GM21528 (cell line): ENCODE measurements at regions not wholly inside any gene's neighbourhood (a gene's known extent, or its start where the extent isn't known, plus 50 kb on each side); places are given as distances from the start of the nearest gene placed in this dataset.

ENCODE experiments used
- ATAC-seq: cut with Tn5 transposase; IDR thresholded peaks from one replicate; pipeline ENCODE4 v1.9.1; 2021; ENCODE audit warnings: mild to moderate bottlenecking, moderate library complexity; ENCODE audit not compliant: unreplicated experiment, low FRiP score

- no peak for ATAC-seq
These were observed 923.0 kb upstream of the TMEM132C start for GRCh38 chr12:127343940-127344339.

DNA sequence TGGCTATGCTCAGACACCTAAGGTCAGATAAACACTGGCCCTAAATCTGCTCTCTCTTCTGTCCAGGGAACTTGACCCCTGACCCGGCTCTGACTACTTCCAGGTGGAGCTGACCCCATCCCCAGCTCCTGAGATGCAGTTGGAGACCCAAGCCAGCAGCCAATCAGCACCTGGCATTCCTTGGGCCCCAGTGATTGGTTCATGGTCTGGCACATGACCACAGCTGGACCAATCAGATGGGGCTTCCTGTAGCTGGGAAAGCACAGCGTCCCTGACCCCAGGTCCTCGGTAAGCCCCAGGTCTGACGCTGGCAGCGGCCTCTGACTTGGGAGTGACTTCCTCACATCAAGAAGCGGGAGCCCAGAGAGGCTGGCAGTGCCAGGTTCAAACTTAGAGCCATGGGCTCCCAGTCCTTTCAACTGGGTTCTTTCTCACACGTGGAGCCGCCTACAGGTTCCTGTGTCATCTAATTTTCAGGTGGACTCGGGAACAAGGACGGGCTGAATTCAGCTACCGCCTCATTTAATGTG lies 915.4 kb upstream of the TMEM132C start:
- ATAC-seq, result no peak

DNA sequence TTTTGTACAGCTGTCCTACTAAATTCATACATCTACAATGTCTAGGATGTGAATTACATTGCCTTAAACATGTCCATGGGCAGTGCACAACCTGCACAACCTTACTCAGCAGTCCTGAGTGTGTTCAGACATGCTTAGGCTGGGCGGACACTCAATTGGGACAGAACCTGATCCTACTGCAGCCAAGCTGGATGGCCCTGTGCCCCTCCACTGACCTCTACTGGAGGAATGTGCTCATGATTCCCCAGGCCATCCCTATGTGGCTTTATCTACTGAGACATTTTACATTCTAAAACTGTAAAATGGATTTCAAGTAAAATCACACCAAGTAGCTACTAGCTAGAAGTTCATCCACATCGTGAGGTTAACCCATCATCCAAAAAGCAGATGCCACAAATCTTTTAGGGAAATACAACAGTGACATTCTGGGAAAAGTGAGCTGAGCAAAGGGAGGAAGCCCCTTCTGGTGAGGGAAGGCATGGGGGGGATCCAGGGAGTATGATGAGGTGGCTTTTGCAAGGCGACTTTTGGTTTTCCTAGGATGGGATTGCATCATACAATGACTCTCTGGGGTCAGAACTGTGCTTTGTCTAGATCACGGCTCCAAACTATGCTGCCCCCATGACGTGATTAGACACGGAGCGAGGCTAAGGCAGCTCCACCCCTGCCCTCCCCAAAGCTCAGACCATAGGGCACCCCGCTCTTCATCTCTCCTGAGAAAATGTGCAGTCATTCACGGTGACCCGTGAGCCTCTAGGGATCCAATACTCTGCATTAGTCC lies 911.7 kb upstream of the TMEM132C start:
- ATAC-seq, result no peak

DNA sequence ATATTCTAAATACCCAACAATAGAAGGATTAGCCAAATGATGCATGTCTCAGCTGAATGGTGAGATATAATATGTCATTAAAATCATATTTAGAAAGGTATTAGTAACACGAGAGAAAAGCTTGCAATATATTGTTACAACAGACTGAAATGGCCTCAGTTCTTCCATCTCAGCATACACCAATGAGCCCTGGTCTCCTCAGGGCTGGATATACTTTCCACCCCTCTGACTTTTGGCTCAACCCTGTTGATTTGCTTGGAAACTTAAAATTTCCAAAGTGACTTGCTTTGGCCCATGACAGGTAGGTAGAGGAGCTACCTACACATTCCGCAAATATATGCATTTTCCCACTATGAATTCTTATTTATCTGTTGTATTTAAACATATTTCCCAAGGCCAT lies 908.1 kb upstream of the TMEM132C start:
- ATAC-seq, result no peak

DNA sequence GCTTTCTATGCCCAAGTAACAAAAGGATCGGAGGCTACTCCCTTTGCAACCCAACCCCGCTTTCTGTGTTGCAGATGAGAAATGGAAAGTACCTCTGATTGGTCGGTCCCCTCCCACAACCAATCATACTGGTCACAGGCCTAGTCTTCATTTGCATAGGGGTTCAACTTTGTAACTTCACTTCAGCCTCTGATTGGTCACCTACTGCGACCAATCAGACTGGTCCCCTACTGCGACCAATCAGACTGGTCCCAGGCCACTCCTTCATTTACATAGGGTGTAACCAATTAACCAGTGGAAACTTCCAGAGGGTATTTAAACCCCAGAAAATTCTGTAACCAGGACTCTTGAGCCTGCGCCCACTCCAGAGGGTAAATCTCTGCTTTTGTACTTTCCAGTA lies 906.4 kb upstream of the TMEM132C start:
- no peak for ATAC-seq

DNA sequence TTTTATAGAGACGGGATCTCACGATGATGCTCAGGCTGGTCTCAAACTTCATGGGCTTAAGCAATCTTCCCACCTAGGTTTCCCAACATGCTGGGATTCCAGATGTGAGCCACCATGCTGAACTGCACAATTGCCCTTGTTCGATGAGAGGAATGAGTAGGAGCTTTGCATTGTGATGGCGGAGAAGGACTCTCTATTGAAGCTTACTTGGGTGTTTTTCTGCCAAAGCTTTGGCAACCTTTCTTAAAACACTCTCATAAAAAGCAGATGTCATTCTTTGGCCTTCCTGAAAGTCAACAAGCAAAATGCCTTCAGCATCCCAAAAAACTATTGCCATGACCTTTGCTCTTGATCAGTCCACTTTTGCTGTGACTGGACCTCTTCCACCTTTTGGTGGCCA lies 904.8 kb upstream of the TMEM132C start:
- ATAC-seq, result no peak

GRCh38 chr12:127363392-127363791 lies 903.6 kb upstream of the TMEM132C start:
- no peak for ATAC-seq

DNA sequence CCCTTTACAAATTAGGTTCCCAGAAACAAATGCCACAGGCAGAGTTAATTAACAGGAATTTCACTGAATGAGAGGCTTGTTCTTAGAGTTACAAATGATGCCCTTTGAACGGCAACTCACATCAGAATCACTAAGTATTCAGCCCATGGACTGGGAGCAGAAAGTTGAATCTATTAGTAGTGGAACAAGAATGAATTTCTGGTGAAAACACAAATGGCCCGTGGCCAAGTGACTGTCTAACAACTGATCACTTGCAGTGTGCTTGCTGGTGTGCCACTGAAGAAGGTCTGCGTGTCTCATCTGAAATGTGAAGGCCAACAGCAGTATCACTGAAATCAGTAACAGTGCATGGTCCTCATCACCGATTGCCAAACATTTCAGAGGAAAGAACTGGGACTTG lies 893.4 kb upstream of the TMEM132C start:
- no peak for ATAC-seq

DNA sequence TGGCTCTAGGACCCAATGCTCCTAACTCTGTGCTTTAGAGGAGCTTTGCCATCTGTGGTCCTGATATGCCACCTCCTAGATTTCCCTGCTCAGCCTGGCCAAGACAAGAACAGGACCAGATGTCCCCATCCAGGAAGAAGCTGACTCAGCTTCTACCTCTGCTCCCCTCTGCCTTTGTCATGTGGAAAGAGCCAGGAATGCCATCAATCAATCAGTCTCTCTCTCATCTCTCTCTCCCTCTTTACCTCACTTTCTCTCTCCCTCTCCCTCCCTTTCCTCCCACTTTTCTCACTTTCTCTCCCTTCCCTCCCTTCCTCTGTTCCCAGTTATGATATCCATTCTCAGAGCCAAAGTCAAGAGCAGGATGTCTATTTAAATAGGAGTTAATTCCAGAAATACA lies 892.5 kb upstream of the TMEM132C start:
- ATAC-seq, result no peak

- peak; percentile 81 for ATAC-seq
These were observed 885.8 kb upstream of the TMEM132C start for GRCh38 chr12:127381043-127381668.

GRCh38 chr12:127381681-127382080 lies 885.3 kb upstream of the TMEM132C start:
- no peak for ATAC-seq

DNA sequence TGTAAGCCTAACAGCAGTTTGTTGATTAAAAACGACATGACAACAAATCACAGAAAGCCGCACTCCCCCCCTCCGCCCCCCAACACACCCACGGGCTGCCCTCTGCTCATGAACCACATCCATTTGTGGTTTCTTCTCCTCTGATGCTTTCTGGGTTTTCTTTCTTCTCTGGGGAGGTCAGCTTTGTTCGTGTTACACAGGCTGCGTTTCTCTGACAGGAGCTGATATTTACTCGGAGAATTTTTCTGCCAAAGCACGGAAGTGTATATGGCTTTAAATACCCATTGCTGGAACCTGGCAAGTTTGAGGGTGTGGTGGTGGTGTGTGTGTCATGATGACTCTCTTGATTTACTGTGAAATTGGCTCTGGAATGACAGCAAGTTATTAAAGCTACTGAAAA lies 883.7 kb upstream of the TMEM132C start:
- no peak for ATAC-seq

DNA sequence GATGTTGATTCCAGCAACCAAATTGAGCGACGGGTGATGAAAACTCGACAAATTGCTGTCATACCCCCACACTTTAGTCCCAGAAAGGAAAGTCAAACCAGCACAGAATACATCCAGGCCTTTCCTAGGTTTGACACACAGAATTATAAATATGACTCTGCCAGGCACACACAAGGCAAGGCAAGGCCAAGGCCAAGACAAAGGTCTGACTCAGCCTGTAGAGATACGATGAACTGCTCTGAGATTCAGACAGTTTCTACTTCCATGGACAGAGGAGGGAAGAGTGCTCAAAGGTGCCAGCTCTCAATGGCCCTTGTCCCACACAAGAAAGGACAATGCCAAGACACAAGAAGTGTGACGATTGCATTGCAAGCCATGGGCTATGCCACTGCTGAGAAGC lies 880.2 kb upstream of the TMEM132C start:
- no peak for ATAC-seq

GRCh38 chr12:127388985-127389384 lies 878.0 kb upstream of the TMEM132C start:
- no peak for ATAC-seq

DNA sequence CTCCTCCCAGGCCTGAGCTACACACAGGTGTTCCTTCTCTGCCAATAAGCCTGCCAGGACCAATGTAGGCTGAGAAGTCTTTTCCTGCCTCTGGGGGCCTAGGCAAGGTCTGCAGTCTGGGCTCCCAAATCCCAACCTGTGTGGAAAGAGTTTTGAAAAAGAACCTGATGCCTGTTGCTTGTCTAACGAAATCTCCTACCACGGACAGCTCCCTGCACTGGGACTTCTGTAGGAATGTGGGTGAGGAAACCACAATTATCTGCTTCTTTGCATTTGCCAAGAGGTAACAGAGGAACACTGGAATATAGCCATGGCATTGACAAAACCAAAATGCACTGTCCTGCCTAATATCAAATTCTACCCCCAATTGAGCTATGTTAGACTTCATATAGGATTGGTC lies 877.0 kb upstream of the TMEM132C start:
- ATAC-seq, result no peak

GRCh38 chr12:127393465-127393864 lies 873.5 kb upstream of the TMEM132C start:
- no peak for ATAC-seq

DNA sequence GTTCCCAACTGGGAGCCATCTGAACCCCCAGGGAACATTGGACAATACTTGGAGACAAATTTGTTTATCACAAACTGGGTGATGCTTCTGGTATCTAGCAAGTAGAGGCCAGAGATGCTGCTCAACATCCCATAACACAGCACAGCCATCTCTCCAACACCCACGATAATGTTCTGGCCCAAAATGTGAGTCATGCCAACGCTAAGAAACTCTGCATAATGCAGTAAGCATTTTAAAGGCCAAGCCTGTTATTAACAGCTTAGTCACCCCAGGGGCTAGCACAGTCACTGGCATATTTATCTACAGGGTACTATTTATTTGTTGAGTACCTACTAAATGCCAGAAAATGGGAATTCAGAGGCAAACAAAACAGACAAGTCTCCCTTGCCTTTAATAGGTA lies 873.1 kb upstream of the TMEM132C start:
- ATAC-seq, result no peak

DNA sequence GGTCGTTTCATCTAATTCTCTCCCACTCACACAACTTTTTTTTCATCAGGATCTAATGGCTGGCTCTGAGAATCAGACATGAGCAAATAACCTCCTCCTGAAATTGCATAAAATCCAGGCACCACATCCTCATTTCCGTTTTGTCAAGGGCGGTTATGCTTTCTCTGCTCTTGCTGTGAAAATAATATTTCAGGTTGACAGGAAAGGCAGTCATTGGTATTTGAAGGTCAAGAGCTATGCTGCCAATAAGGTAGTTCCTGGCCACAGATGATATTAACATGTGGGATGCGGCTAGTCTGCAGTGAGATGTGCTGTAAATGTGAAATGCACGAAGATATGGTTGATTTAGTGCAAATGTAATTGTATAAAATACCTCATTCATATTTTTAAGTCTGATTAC lies 870.2 kb upstream of the TMEM132C start:
- ATAC-seq, result no peak

- ATAC-seq, result no peak
These were observed 868.8 kb upstream of the TMEM132C start for GRCh38 chr12:127398016-127398710.

DNA sequence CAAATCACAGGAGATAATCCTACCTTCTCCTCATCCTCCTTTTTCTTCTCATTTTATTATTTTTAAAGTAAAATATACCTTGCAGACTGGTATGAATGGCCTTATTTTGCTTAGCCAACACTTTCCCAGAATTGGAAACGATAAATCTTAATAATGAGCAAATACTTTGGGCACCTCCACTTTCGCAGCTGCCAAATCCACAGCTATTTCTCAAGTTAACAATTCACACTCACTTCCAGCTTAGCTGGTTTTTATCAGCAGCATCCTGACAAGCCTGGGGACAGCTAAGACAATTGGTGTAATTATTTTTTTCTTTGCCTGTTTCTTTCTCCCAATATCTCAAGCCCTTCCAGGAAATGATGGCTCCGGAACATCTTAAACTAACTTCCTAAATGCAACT lies 867.5 kb upstream of the TMEM132C start:
- ATAC-seq, result no peak

DNA sequence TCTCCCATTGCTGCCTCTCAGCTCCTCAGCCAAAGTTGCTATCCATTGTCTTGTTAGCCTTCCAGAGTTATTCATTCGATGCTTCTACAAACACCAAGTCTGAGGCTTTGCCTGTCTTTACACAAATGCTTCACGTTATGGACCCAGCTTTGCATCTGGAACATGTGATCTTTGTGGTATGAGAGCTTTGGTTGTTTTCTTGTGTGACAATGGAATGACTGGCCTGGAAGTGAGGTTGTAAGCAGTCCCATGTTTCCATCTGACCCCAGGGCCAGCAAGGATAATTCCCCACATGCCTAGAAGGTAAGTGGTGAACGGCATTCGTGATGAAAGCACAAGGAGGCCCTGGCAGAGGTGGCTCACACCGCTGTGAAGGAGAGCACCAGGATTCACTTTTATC lies 866.7 kb upstream of the TMEM132C start:
- no peak for ATAC-seq
